Astrocyte (in vitro differentiated cells and primary cell): ENCODE measurements at regions not wholly inside any gene's neighbourhood (a gene's known extent, or its start where the extent isn't known, plus 50 kb on each side); places are given as distances from the start of the nearest gene placed in this dataset.

Experiments
- CTCF ChIP-seq: IDR thresholded peaks from 2 replicates; pipeline ENCODE4 v1.5.1; 2011; ENCODE audit warnings: low read depth, mild to moderate bottlenecking, inconsistent platforms, low read length, moderate library complexity; ENCODE audit not compliant: insufficient read depth
- EZH2 ChIP-seq: IDR thresholded peaks from 2 replicates; pipeline ENCODE4 v1.6.1; 2012; ENCODE audit warnings: mild to moderate bottlenecking, low read length, inconsistent platforms; ENCODE audit not compliant: insufficient read depth

- TF ChIP-seq CTCF (no peak), EZH2 (no peak)
Measured at GRCh38 chr1:185376840-185377635, 60.0 kb upstream of the IVNS1ABP start.
